ENCODE measurements at regions not wholly inside any gene's neighbourhood (a gene's known extent, or its start where the extent isn't known, plus 50 kb on each side); places are given as distances from the start of the nearest gene placed in this dataset.
"Not testable (repeated sequence)": the region's sequence is repeated elsewhere in the genome, so short reads cannot be mapped to it uniquely, and the experiment has no call there.

GRCh38 chr7:14971678-14972077 is 69.1 kb upstream of the DGKB start:
- not testable (repeated sequence) for H3K4me1 ChIP-seq (ENCODE audit: control insufficient read depth in 2 of 2, insufficient read depth in 2 of 2, low read length in 2 of 2); DNase-seq (ENCODE audit: low read depth in 6 of 9, low spot score in 9 of 9); H3K27me3 ChIP-seq (ENCODE audit: control insufficient read depth in 2 of 2, insufficient read depth in 1 of 2, low read length in 1 of 2); H3K9me3 ChIP-seq (ENCODE audit: control insufficient read depth in 2 of 2, insufficient read depth in 1 of 2, low read length in 1 of 2); H3K27ac ChIP-seq (ENCODE audit: low read depth in 1 of 2, low read length in 1 of 2); H3K36me3 ChIP-seq (ENCODE audit: control insufficient read depth in 2 of 2, insufficient read depth in 2 of 2, low read length in 1 of 2); H3K4me3 ChIP-seq (ENCODE audit: low read length in 2 of 2)
- 80% methylated on average over 4 of the region's 4 CpGs for WGBS

GRCh38 chr7:14967376-14967775 is 64.8 kb upstream of the DGKB start:
- DNase-seq (ENCODE audit: low read depth in 6 of 9, low spot score in 9 of 9); H3K4me3 ChIP-seq (ENCODE audit: low read length in 2 of 2): not testable (repeated sequence)
- WGBS: 95% methylated on average over 8 of the region's 8 CpGs

DNA sequence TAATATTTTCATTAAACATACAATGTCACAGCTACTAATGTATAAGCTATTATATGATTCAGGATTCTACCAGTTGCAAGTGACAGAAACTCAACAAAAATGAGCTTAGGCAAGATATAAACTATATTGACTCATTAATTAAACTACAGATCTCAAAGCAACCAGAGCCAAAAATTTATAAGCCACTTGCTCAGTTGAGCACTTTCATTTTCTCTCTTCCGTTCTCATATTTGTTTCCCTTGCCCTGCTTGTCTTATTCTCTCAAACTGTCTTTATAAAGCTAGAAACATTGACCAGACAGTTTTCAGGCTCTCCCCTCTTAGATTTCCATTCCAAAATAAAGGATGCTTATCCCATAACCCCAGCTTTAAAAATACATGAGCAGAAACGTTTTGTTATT is 60.2 kb upstream of the DGKB start:
- DNase-seq (ENCODE audit: low read depth in 6 of 9, low spot score in 9 of 9): no peak
- Histone ChIP-seq H3K9me3 (ENCODE audit: control insufficient read depth in 2 of 2, insufficient read depth in 1 of 2, low read length in 1 of 2) (no peaks in the 10 kb centered on the region), H3K27me3 (ENCODE audit: control insufficient read depth in 2 of 2, insufficient read depth in 1 of 2, low read length in 1 of 2) (no peaks in the 10 kb centered on the region), H3K27ac (ENCODE audit: low read depth in 1 of 2, low read length in 1 of 2) (no peak overlapping the region), H3K4me1 (ENCODE audit: control insufficient read depth in 2 of 2, insufficient read depth in 2 of 2, low read length in 2 of 2) (no peaks in the 10 kb centered on the region), H3K4me3 (ENCODE audit: low read length in 2 of 2) (no peak overlapping the region), H3K36me3 (ENCODE audit: control insufficient read depth in 2 of 2, insufficient read depth in 2 of 2, low read length in 1 of 2) (no peaks in the 10 kb centered on the region)
- WGBS: 77% methylated on average over 2 of the region's 2 CpGs

More at GRCh38 chr7:14967376-14967775, 64.8 kb upstream of the DGKB start:
- not testable (repeated sequence) for H3K9me3 ChIP-seq (ENCODE audit: control insufficient read depth in 2 of 2, insufficient read depth in 1 of 2, low read length in 1 of 2); H3K27ac ChIP-seq (ENCODE audit: low read depth in 1 of 2, low read length in 1 of 2); H3K4me1 ChIP-seq (ENCODE audit: control insufficient read depth in 2 of 2, insufficient read depth in 2 of 2, low read length in 2 of 2); H3K36me3 ChIP-seq (ENCODE audit: control insufficient read depth in 2 of 2, insufficient read depth in 2 of 2, low read length in 1 of 2); H3K27me3 ChIP-seq (ENCODE audit: control insufficient read depth in 2 of 2, insufficient read depth in 1 of 2, low read length in 1 of 2)

DNA sequence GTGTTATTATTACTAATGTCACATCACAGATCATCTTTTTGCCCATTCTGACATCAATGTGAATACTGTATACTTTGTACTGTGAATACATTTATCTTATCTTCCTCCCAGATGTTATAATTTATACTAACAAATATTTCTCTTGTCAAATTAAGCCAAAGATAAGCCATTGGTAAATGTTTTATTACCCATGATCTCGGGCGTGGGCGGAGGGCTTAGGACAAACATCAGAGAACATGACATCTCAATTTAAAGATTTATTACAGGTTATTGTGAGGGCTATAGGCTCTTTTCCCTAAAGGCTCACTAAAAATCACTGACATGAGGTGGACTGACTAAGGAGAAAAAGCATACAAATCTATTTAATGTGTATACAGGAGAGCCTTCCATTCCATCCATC is 58.2 kb upstream of the DGKB start:
- H3K9me3 ChIP-seq (ENCODE audit: control insufficient read depth in 2 of 2, insufficient read depth in 1 of 2, low read length in 1 of 2): no peaks in the 10 kb centered on the region
- no peaks in the 10 kb centered on the region for H3K4me1 ChIP-seq (ENCODE audit: control insufficient read depth in 2 of 2, insufficient read depth in 2 of 2, low read length in 2 of 2)
- no peak for DNase-seq (ENCODE audit: low read depth in 6 of 9, low spot score in 9 of 9)
- H3K36me3 ChIP-seq (ENCODE audit: control insufficient read depth in 2 of 2, insufficient read depth in 2 of 2, low read length in 1 of 2): no peaks in the 10 kb centered on the region
- H3K27ac ChIP-seq (ENCODE audit: low read depth in 1 of 2, low read length in 1 of 2): no peak overlapping the region
- WGBS: 89% methylated on average over 3 of the region's 3 CpGs
- no peaks in the 10 kb centered on the region for H3K27me3 ChIP-seq (ENCODE audit: control insufficient read depth in 2 of 2, insufficient read depth in 1 of 2, low read length in 1 of 2)
- H3K4me3 ChIP-seq (ENCODE audit: low read length in 2 of 2): no peak overlapping the region

- H3K4me3 ChIP-seq (ENCODE audit: low read length in 2 of 2): no peak overlapping the region
- H3K27ac ChIP-seq (ENCODE audit: low read depth in 1 of 2, low read length in 1 of 2): no peak overlapping the region
- no peaks in the 10 kb centered on the region for H3K9me3 ChIP-seq (ENCODE audit: control insufficient read depth in 2 of 2, insufficient read depth in 1 of 2, low read length in 1 of 2)
- no peak for DNase-seq (ENCODE audit: low read depth in 6 of 9, low spot score in 9 of 9)
- no peaks in the 10 kb centered on the region for H3K4me1 ChIP-seq (ENCODE audit: control insufficient read depth in 2 of 2, insufficient read depth in 2 of 2, low read length in 2 of 2)
- no peaks in the 10 kb centered on the region for H3K36me3 ChIP-seq (ENCODE audit: control insufficient read depth in 2 of 2, insufficient read depth in 2 of 2, low read length in 1 of 2)
- no peaks in the 10 kb centered on the region for H3K27me3 ChIP-seq (ENCODE audit: control insufficient read depth in 2 of 2, insufficient read depth in 1 of 2, low read length in 1 of 2)
These were observed 56.8 kb upstream of the DGKB start for GRCh38 chr7:14959339-14959738.

- Histone ChIP-seq H3K4me1 (ENCODE audit: control insufficient read depth in 2 of 2, insufficient read depth in 2 of 2, low read length in 2 of 2) (no peaks in the 10 kb centered on the region), H3K27ac (ENCODE audit: low read depth in 1 of 2, low read length in 1 of 2) (no peak overlapping the region), H3K36me3 (ENCODE audit: control insufficient read depth in 2 of 2, insufficient read depth in 2 of 2, low read length in 1 of 2) (no peaks in the 10 kb centered on the region), H3K27me3 (ENCODE audit: control insufficient read depth in 2 of 2, insufficient read depth in 1 of 2, low read length in 1 of 2) (no peaks in the 10 kb centered on the region), H3K9me3 (ENCODE audit: control insufficient read depth in 2 of 2, insufficient read depth in 1 of 2, low read length in 1 of 2) (no peaks in the 10 kb centered on the region), H3K4me3 (ENCODE audit: low read length in 2 of 2) (no peak overlapping the region)
- DNase-seq (ENCODE audit: low read depth in 6 of 9, low spot score in 9 of 9): no peak
- 63% methylated on average over 3 of the region's 3 CpGs for WGBS
These were observed 51.5 kb upstream of the DGKB start for GRCh38 chr7:14954035-14954434.

All from thymus (tissue), 11 donors.